ENCODE measurements at regions not wholly inside any gene's neighbourhood (a gene's known extent, or its start where the extent isn't known, plus 50 kb on each side); places are given as distances from the start of the nearest gene placed in this dataset.

GRCh38 chr11:31995525-31996094, 95.3 kb upstream of the RCN1 start:
- no TSS peak for BruUV-seq (replicated peaks)
- DNase-seq: no peak
- intact Hi-C loops (cut with micrococcal nuclease; ENCODE audit: unreplicated experiment): no loop called here
- CTCF ChIA-PET: no interaction called here
- Mint-ChIP-seq H3K4me3 (ENCODE audit: low read depth, unreplicated experiment) (peak overlapping the region; percentile 34), H3K9me3 (ENCODE audit: low read depth, unreplicated experiment) (no peaks in the 10 kb centered on the region), H3K27ac (ENCODE audit: unreplicated experiment) (no peak overlapping the region), H3K36me3 (ENCODE audit: insufficient read depth, unreplicated experiment) (no peaks in the 10 kb centered on the region), H3K27me3 (ENCODE audit: unreplicated experiment) (peaks cover 62% of the 10 kb centered on the region), H3K4me1 (ENCODE audit: low read depth, unreplicated experiment) (peaks cover 9% of the 10 kb centered on the region)
- TF ChIP-seq CTCF (IDR thresholded peaks at IDR 0.05; ENCODE audit: unreplicated experiment): no peak

GRCh38 chr11:31995032-31995431, 95.8 kb upstream of the RCN1 start:
- Mint-ChIP-seq H3K4me1 (ENCODE audit: low read depth, unreplicated experiment) (peaks cover 9% of the 10 kb centered on the region), H3K4me3 (ENCODE audit: low read depth, unreplicated experiment) (no peak overlapping the region), H3K27me3 (ENCODE audit: unreplicated experiment) (peaks cover 62% of the 10 kb centered on the region), H3K9me3 (ENCODE audit: low read depth, unreplicated experiment) (no peaks in the 10 kb centered on the region), H3K36me3 (ENCODE audit: insufficient read depth, unreplicated experiment) (no peaks in the 10 kb centered on the region), H3K27ac (ENCODE audit: unreplicated experiment) (no peak overlapping the region)
- DNase-seq: no peak
- BruUV-seq (replicated peaks): no TSS peak
- intact Hi-C loops (cut with micrococcal nuclease; ENCODE audit: unreplicated experiment): no loop called here
- TF ChIP-seq CTCF (IDR thresholded peaks at IDR 0.05; ENCODE audit: unreplicated experiment): no peak
- CTCF ChIA-PET: no interaction called here

DNA sequence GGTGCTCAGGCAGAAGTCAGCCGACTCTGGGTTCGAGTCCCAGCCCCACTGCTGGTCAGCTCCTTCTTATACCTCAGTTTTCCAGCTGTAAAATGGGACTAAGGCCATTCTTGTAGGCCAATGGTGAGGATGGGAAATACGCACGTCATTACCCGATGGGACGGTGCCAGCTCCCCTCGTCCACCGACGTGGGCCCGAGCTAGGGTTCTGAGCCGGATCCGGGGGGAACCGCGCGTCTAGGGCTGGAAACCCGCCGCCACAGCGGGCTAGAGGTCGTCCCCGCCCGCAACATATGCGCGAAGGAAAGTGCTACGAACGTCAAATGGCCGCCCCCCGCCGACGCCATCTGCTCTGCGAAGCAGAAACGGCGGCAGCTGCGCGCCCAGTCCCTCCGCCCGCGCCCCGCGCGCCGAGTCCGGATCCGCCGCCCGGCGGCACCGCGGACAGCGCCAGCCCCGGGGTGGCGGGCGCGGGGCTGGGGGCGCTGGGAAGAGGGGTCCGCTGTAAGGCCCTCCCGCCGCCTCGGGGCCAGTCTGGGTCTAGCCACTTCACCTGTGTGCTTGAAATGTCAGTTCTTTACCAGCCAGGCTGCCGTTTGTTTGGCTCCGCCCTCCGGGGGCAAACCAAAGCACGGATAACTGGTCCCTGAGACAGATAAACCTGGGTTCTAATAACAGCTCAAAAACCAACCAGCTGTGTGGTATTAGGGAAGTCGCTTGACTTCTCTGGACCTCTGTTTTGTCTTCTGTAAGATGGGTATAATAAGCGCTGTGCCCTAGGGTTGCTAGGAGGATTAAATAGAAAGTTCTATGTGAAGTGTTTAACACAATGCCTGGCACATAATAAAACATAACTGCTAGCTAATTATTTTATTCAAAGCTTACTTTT, 103.5 kb upstream of the RCN1 start:
- CTCF ChIA-PET: no interaction called here
- Mint-ChIP-seq H3K36me3 (ENCODE audit: insufficient read depth, unreplicated experiment) (no peaks in the 10 kb centered on the region), H3K4me1 (ENCODE audit: low read depth, unreplicated experiment) (no peaks in the 10 kb centered on the region), H3K4me3 (ENCODE audit: low read depth, unreplicated experiment) (no peak overlapping the region), H3K27me3 (ENCODE audit: unreplicated experiment) (peaks cover 56% of the 10 kb centered on the region), H3K9me3 (ENCODE audit: low read depth, unreplicated experiment) (no peaks in the 10 kb centered on the region), H3K27ac (ENCODE audit: unreplicated experiment) (no peak overlapping the region)
- no TSS peak for BruUV-seq (replicated peaks)
- DNase-seq: no peak
- intact Hi-C loops (cut with micrococcal nuclease; ENCODE audit: unreplicated experiment): no loop called here
- TF ChIP-seq CTCF (IDR thresholded peaks at IDR 0.05; ENCODE audit: unreplicated experiment): no peak

DNA sequence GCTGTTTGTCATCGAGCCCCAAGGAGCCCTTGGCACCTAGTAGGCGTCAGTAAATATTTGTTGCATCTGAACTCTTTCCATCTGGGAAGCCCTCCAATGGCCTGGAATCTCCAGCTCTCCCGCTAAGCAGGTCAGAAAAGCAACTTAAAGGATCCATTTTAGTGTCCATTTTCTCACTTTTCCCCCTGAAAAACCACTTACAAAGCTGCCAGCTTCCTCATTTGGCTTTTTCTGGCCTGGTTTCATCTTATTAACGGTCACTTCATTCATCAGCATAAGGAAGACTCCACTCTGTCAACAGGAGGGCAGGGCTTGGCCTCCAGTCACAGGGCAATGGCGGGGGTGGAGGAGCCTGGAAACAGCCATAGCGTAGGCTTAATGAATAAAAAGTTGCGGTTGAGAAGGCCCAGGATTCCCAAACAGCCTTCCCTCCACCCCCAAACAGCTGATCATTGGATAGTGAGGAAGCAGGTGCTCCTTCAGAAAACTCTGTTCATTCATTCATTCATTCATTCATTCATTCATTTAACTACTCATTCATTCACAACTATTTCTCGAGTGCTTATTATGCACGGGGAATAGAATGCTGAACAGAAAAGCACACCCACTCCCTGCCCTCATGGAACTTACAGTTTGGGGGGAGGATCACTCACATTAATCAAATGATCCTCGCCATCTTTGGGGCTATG, 104.5 kb upstream of the RCN1 start:
- no peaks in the 10 kb centered on the region for H3K4me1 Mint-ChIP-seq (ENCODE audit: low read depth, unreplicated experiment)
- no peak overlapping the region for H3K27ac Mint-ChIP-seq (ENCODE audit: unreplicated experiment)
- no peak for TF ChIP-seq CTCF (IDR thresholded peaks at IDR 0.05; ENCODE audit: unreplicated experiment)
- no TSS peak for BruUV-seq (replicated peaks)
- intact Hi-C loops (cut with micrococcal nuclease; ENCODE audit: unreplicated experiment): no loop called here
- peaks cover 52% of the 10 kb centered on the region for H3K27me3 Mint-ChIP-seq (ENCODE audit: unreplicated experiment)
- no peaks in the 10 kb centered on the region for H3K36me3 Mint-ChIP-seq (ENCODE audit: insufficient read depth, unreplicated experiment)
- H3K4me3 Mint-ChIP-seq (ENCODE audit: low read depth, unreplicated experiment): no peak overlapping the region
- CTCF ChIA-PET: no interaction called here
- no peaks in the 10 kb centered on the region for H3K9me3 Mint-ChIP-seq (ENCODE audit: low read depth, unreplicated experiment)
- no peak for DNase-seq
